ENCODE measurements at regions not wholly inside any gene's neighbourhood (a gene's known extent, or its start where the extent isn't known, plus 50 kb on each side); places are given as distances from the start of the nearest gene placed in this dataset.

DNA sequence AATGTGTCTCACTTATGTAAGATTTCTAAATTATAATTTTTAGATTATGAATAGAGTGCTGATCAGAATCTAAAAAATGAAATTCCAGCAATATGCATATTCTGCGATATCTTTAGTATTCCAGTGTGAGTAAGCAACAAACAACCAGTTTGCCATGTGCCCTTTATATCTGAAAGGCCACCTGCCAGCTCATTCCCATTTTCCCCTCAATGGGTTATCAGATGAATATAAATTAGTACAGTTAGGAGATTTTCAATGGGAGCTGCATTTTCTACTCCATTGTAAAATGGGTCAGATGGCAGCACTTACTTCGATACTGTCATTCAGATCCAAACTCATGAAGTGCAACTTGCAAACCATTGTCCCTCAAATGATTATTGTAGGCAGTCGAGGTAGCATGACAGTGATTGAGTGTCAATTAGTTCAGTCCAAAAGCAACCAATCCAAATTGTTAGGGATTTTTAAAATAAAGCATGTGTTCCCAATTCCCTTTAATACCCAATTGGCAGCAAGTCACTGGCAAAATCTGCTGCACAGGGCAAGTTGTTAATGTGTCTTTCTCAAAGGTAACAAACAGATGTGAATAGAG lies 680.3 kb downstream of the LRRIQ3 start:
- TF ChIP-seq POLR2A (IDR thresholded peaks at IDR 0.05; ENCODE audit: low read depth, low read length) (no peak), EZH2 (IDR thresholded peaks at IDR 0.05; ENCODE audit: borderline replicate concordance, low read depth, low read length, severe bottlenecking) (no peak)

Measured in endothelial cell of umbilical vein (primary cell).